PFSK-1 (cell line): ENCODE measurements at regions not wholly inside any gene's neighbourhood (a gene's known extent, or its start where the extent isn't known, plus 50 kb on each side); places are given as distances from the start of the nearest gene placed in this dataset.

Experiments used
- POLR2AphosphoS5 ChIP-seq: IDR thresholded peaks from 2 replicates; pipeline ENCODE4 v1.6.1; 2012; ENCODE audit warnings: low read depth, mild to moderate bottlenecking, control low read depth, low read length, moderate library complexity
- SIN3A ChIP-seq: IDR thresholded peaks from 2 replicates; pipeline ENCODE4 v1.6.1; 2012; ENCODE audit warnings: mild to moderate bottlenecking, low read length, moderate library complexity, borderline replicate concordance; ENCODE audit not compliant: insufficient read depth
- TAF1 ChIP-seq: IDR thresholded peaks from 2 replicates; pipeline ENCODE4 v1.6.1; 2012; ENCODE audit warnings: low read length, control low read depth, borderline replicate concordance; ENCODE audit not compliant: insufficient read depth
- TF ChIP-seq, protein P1 (sequence below), 2 experiments: IDR thresholded peaks; 2 replicates each; pipeline versions ENCODE4 v1.6.1 to v1.8.0; 2011 to 2012; ENCODE audit warnings: low read depth in 2 of 2, low read length in 2 of 2, control low read depth in 1 of 2, inconsistent platforms in 1 of 2, mild to moderate bottlenecking in 1 of 2, moderate library complexity in 1 of 2; ENCODE audit not compliant: insufficient read depth in 1 of 2

GRCh38 chr9:108158236-108158995, 668.8 kb upstream of the KLF4 start:
- TF ChIP-seq POLR2AphosphoS5, result no peak
- no peak for TF ChIP-seq TAF1
- TF ChIP-seq, protein P1, sequence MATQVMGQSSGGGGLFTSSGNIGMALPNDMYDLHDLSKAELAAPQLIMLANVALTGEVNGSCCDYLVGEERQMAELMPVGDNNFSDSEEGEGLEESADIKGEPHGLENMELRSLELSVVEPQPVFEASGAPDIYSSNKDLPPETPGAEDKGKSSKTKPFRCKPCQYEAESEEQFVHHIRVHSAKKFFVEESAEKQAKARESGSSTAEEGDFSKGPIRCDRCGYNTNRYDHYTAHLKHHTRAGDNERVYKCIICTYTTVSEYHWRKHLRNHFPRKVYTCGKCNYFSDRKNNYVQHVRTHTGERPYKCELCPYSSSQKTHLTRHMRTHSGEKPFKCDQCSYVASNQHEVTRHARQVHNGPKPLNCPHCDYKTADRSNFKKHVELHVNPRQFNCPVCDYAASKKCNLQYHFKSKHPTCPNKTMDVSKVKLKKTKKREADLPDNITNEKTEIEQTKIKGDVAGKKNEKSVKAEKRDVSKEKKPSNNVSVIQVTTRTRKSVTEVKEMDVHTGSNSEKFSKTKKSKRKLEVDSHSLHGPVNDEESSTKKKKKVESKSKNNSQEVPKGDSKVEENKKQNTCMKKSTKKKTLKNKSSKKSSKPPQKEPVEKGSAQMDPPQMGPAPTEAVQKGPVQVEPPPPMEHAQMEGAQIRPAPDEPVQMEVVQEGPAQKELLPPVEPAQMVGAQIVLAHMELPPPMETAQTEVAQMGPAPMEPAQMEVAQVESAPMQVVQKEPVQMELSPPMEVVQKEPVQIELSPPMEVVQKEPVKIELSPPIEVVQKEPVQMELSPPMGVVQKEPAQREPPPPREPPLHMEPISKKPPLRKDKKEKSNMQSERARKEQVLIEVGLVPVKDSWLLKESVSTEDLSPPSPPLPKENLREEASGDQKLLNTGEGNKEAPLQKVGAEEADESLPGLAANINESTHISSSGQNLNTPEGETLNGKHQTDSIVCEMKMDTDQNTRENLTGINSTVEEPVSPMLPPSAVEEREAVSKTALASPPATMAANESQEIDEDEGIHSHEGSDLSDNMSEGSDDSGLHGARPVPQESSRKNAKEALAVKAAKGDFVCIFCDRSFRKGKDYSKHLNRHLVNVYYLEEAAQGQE (IDR thresholded peaks at IDR 0.05; ENCODE audit: insufficient read depth in 1 of 2, low read depth in 2 of 2, low read length in 2 of 2), result no peak
- no peak for TF ChIP-seq SIN3A
